K562 (cell line): ENCODE measurements at regions not wholly inside any gene's neighbourhood (a gene's known extent, or its start where the extent isn't known, plus 50 kb on each side); places are given as distances from the start of the nearest gene placed in this dataset.

Experiments used
- ATAC-seq: fragments of 200-7000 bp; cut with Tn5 transposase; 3 replicates; pipeline ENCODE4 v1.9.1; 2020; ENCODE audit warnings: moderate library complexity
- BruUV-seq: library from RNA; stranded (reverse); fragments of 400-500 nt; replicated peaks from 2 replicates; lab custom pipeline; 2021; lab: Mats Ljungman, UMichigan
- CTCF ChIA-PET: fragments of 300-600 bp; formaldehyde crosslinking; extraction: SDS; loops from one replicate; lab custom pipeline; 2021; ENCODE audit warnings: low intra/inter-chr PET ratio; lab: Yijun Ruan, JAX
- POLR2A ChIA-PET: fragments of 300-600, 350-650 bp; sonication (Branson Sonifier 250); formaldehyde crosslinking; extraction: SDS; loops from one replicate; lab custom pipeline; 2021; ENCODE audit warnings: antibody characterized with exemption, inconsistent platforms; lab: Yijun Ruan, JAX
- DNase-seq, 4 experiments: peaks; one replicate each; pipeline versions ENCODE4 v3.0.0 to v3.0.0-alpha.2; 2011 to 2018; ENCODE audit warnings: low spot score in 3 of 4, mixed read lengths in 3 of 4; ENCODE audit errors: extremely low read depth in 1 of 4
- FAIRE-seq: peaks from 2 replicates; lab custom pipeline; 2011; peaks lifted over from hg19 to GRCh38; lab: Jason Lieb, UNC
- H2AFZ ChIP-seq: 2 replicates; pipeline ENCODE4 v1.6.0; 2011; ENCODE audit warnings: low read depth, low read length, control low read depth, inconsistent platforms
- H3K27ac ChIP-seq: fragments of 200-600 bp; 3 replicates; pipeline ENCODE4 v1.8.0; 2011; ENCODE audit warnings: low read depth, mild to moderate bottlenecking, control low read depth, inconsistent platforms, low read length, moderate library complexity, mixed read lengths; ENCODE audit errors: extremely low read depth
- H3K27me3 ChIP-seq, 2 experiments: fragments of 300-600 bp in 1 of 2; 2 replicates in 1 of 2; 3 replicates in 1 of 2; pipeline versions ENCODE4 v1.6.0 to v1.8.0; 2011; ENCODE audit warnings: inconsistent platforms in 2 of 2, low read length in 2 of 2, mild to moderate bottlenecking in 1 of 2, mixed read lengths in 1 of 2, moderate library complexity in 1 of 2; ENCODE audit not compliant: control insufficient read depth in 2 of 2, insufficient read depth in 2 of 2
- H3K36me3 ChIP-seq: fragments of 300-600 bp; 3 replicates; pipeline ENCODE4 v1.8.0; 2011; ENCODE audit warnings: mild to moderate bottlenecking, low read length, inconsistent platforms; ENCODE audit not compliant: control insufficient read depth, insufficient read depth
- H3K4me1 ChIP-seq, 2 experiments: fragments of 200-600 bp in 1 of 2; replicated peaks in 1 of 2; 2 replicates in 1 of 2; 3 replicates in 1 of 2; pipeline versions ENCODE4 v1.5.1 to v1.8.0; 2011; ENCODE audit warnings: inconsistent platforms in 2 of 2, low read length in 2 of 2, mild to moderate bottlenecking in 1 of 2, mixed read lengths in 1 of 2, moderate library complexity in 1 of 2; ENCODE audit not compliant: control insufficient read depth in 2 of 2, insufficient read depth in 2 of 2
- H3K4me2 ChIP-seq: 2 replicates; pipeline ENCODE4 v1.6.1; 2011; ENCODE audit warnings: low read length, control low read depth, inconsistent platforms, mixed read lengths; ENCODE audit not compliant: insufficient read depth
- H3K4me3 ChIP-seq: fragments of 200-600 bp; sonication (generic), shearing (Covaris generic); 2 replicates; pipeline ENCODE4 v1.5.1; 2016; ENCODE audit warnings: control low read depth, inconsistent platforms
- H3K79me2 ChIP-seq: fragments of 200-600 bp; 3 replicates; pipeline ENCODE4 v1.8.0; 2011; ENCODE audit warnings: low read length, inconsistent platforms; ENCODE audit not compliant: control insufficient read depth, insufficient read depth
- H3K9ac ChIP-seq, 2 experiments: 2 replicates each; pipeline versions ENCODE4 v1.6.0 to v1.6.1; 2011; ENCODE audit warnings: low read depth in 2 of 2, low read length in 2 of 2, control low read depth in 1 of 2, inconsistent platforms in 1 of 2, mild to moderate bottlenecking in 1 of 2, mixed read lengths in 1 of 2; ENCODE audit not compliant: insufficient read depth in 1 of 2
- H3K9me1 ChIP-seq: one replicate; pipeline ENCODE4 v1.6.0; 2011; ENCODE audit warnings: inconsistent platforms, mild to moderate bottlenecking, low read length, moderate library complexity; ENCODE audit not compliant: control insufficient read depth, insufficient read depth
- H3K9me3 ChIP-seq: replicated peaks from 2 replicates; pipeline ENCODE4 v1.5.1; 2011; ENCODE audit warnings: low read depth, low read length, inconsistent platforms; ENCODE audit not compliant: control insufficient read depth, insufficient read depth
- H4K20me1 ChIP-seq: replicated peaks from 2 replicates; pipeline ENCODE4 v1.6.1; 2011; ENCODE audit warnings: low read length, inconsistent platforms, mixed read lengths; ENCODE audit not compliant: control insufficient read depth, insufficient read depth
- BHLHE40 ChIP-seq: IDR thresholded peaks from 2 replicates; pipeline ENCODE4 v1.6.1; 2011; ENCODE audit warnings: low read length, improper control_type of control experiment
- DDX20 ChIP-seq: fragments of 450-650 bp; IDR thresholded peaks from 2 replicates; pipeline ENCODE4 v1.6.1; 2016; ENCODE audit warnings: missing genetic modification characterization, low read depth, mild to moderate bottlenecking, missing compliant biosample characterization, moderate library complexity
- FOSL1 ChIP-seq: fragments of 200-800 bp; sonication (Bioruptor generic); conservative IDR thresholded peaks from 2 replicates; pipeline ENCODE4 v1.6.1; 2016; ENCODE audit warnings: missing genetic modification characterization, missing compliant biosample characterization
- GABPB2 ChIP-seq: fragments of 250-450 bp; sonication (Bioruptor Pico); conservative IDR thresholded peaks from 2 replicates; pipeline ENCODE4 v1.5.1; 2021; ENCODE audit warnings: mild to moderate bottlenecking
- GATAD2A ChIP-seq: fragments of 450-650 bp; IDR thresholded peaks from 2 replicates; pipeline ENCODE4 v1.6.1; 2017
- IRF2 ChIP-seq: sonication (generic); formaldehyde crosslinking; IDR thresholded peaks from 2 replicates; pipeline ENCODE4 v1.8.1; 2022; ENCODE audit warnings: mild to moderate bottlenecking, missing genetic modification reagents
- IRF9 ChIP-seq: fragments of 450-650 bp; IDR thresholded peaks from 2 replicates; pipeline ENCODE4 v1.6.1; 2016; ENCODE audit warnings: missing biosample characterization, missing genetic modification characterization
- MTF1 ChIP-seq: fragments of 250-450 bp; sonication (Bioruptor Pico); IDR thresholded peaks from 2 replicates; pipeline ENCODE4 v1.9.0; 2021; ENCODE audit warnings: moderate library complexity, mild to moderate bottlenecking, inconsistent platforms, borderline replicate concordance
- SIN3A ChIP-seq, 2 experiments: fragments of 150-350 bp in 1 of 2; IDR thresholded peaks; 2 replicates each; pipeline ENCODE4 v1.6.1; 2011 to 2016; ENCODE audit warnings: borderline replicate concordance in 2 of 2, low read depth in 2 of 2, low read length in 2 of 2, mild to moderate bottlenecking in 2 of 2, moderate library complexity in 2 of 2; ENCODE audit not compliant: control insufficient read depth in 1 of 2
- STAG1 ChIP-seq: sonication (generic); formaldehyde crosslinking; IDR thresholded peaks from 2 replicates; pipeline ENCODE4 v1.5.0; 2020; ENCODE audit warnings: missing genetic modification reagents, borderline replicate concordance
- ZNF124 ChIP-seq: sonication (generic); formaldehyde crosslinking; IDR thresholded peaks from 2 replicates; pipeline ENCODE4 v1.8.1; 2022; ENCODE audit warnings: missing genetic modification reagents
- ZNF175 ChIP-seq: fragments of 200-800 bp; sonication (Bioruptor generic); IDR thresholded peaks from 2 replicates; pipeline ENCODE4 v1.6.1; 2016; ENCODE audit warnings: low read depth, mild to moderate bottlenecking, missing genetic modification characterization, missing compliant biosample characterization
- ZNF347 ChIP-seq: fragments of 450-650 bp; formaldehyde crosslinking; IDR thresholded peaks from 2 replicates; pipeline ENCODE4 v1.4.0; 2020; ENCODE audit warnings: low read depth, mild to moderate bottlenecking, moderate library complexity
- ZNF644 ChIP-seq: fragments of 200-800 bp; sonication (Bioruptor generic); IDR thresholded peaks from 2 replicates; pipeline ENCODE4 v1.6.1; 2016; ENCODE audit warnings: low read depth, missing genetic modification characterization, missing compliant biosample characterization
- WGBS: fragments of 100-300 bp; shearing (Covaris generic); methylation state at CpG from one replicate; pipeline ENCODE4 v1.1.6; 2016; ENCODE audit warnings: low coverage, mixed read lengths; ENCODE audit not compliant: insufficient coverage; ENCODE audit errors: missing lambda C conversion rate; 5-methylcytosine and 5-hydroxymethylcytosine counted together
- in situ Hi-C: fragments of 300-500 bp; cut with MboI; formaldehyde crosslinking; loops from 4 replicates; pipeline ENCODE4 v1.15.0; 2018; ENCODE audit warnings: inconsistent platforms, mixed read lengths
- intact Hi-C: fragments of 100-400 bp; cut with micrococcal nuclease; formaldehyde crosslinking; loops from 2 replicates; pipeline ENCODE4 v1.14.2; 2022

DNA sequence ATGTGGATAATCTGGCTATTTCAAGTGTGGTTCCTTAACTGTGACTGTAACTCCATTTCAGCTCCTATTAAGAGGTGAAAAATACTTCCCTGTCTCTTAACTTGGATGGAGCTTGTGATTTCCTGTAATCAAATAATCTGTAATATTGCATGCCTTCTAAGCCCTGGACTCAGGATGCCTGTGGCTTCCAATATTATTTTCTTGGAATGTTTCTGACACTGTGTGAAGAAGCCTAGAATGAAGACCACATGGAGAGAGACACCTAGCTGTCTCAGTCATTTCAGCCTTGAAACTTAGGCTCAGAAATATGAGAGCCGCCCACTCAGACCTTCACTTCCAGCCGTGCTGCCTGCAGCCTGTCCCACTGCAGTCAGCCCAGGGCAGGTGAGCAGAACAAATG is 544.3 kb downstream of the TRIML1 start:
- DNase-seq (no peak), FAIRE-seq (no peak), ATAC-seq (no peak)
- Histone ChIP-seq H3K4me2 (no peak overlapping the region), H3K79me2 (no peaks in the 10 kb centered on the region), H4K20me1 (no peaks in the 10 kb centered on the region), H2AFZ (no peak overlapping the region), H3K4me3 (no peak overlapping the region), H3K9me3 (no peaks in the 10 kb centered on the region), H3K27me3 (no peaks in the 10 kb centered on the region), H3K27ac (no peak overlapping the region), H3K9me1 (no peaks in the 10 kb centered on the region), H3K36me3 (no peaks in the 10 kb centered on the region), H3K4me1 (no peaks in the 10 kb centered on the region), H3K9ac (no peak overlapping the region)
- in situ Hi-C loops, result no loop called here
- WGBS, result 0% methylated on average over 2 of the region's 2 CpGs
- TF ChIP-seq ZNF644 (tag) (no peak), FOSL1 (no peak), GABPB2 (CRISPR knock-in tag) (no peak), ZNF124 (CRISPR knock-in tag) (no peak), IRF2 (CRISPR knock-in tag) (no peak), DDX20 (tag) (no peak), GATAD2A (no peak), MTF1 (CRISPR knock-in tag) (no peak), ZNF347 (CRISPR knock-in tag) (no peak), SIN3A (IDR thresholded peaks at IDR 0.05; ENCODE audit: borderline replicate concordance in 2 of 2, control insufficient read depth in 1 of 2, low read depth in 2 of 2, low read length in 2 of 2) (no peak), BHLHE40 (no peak), IRF9 (tag) (no peak), STAG1 (CRISPR knock-in tag) (no peak), ZNF175 (CRISPR knock-in tag) (no peak)
- BruUV-seq, result no TSS peak
- intact Hi-C loops, result no loop called here
- POLR2A ChIA-PET, result no interaction called here
- CTCF ChIA-PET, result no interaction called here
